ENCODE measurements at regions not wholly inside any gene's neighbourhood (a gene's known extent, or its start where the extent isn't known, plus 50 kb on each side); places are given as distances from the start of the nearest gene placed in this dataset.

GRCh38 chrX:124818033-124818432 lies 471.7 kb downstream of the SH2D1A start:
- TF ChIP-seq CTCF (IDR thresholded peaks at IDR 0.05) (no peak), POLR2A (IDR thresholded peaks at IDR 0.05) (no peak)

Data from adrenal gland (tissue), 5 donors.